Liver (tissue), 3 donors: ENCODE measurements at regions not wholly inside any gene's neighbourhood (a gene's known extent, or its start where the extent isn't known, plus 50 kb on each side); places are given as distances from the start of the nearest gene placed in this dataset.

ENCODE experiments used
- CTCF ChIP-seq: fragments of 150-350 bp; IDR thresholded peaks from 2 replicates; pipeline ENCODE4 v1.5.1; 2017; ENCODE audit warnings: improper control_type of control experiment, low read depth, low read length; ENCODE audit not compliant: missing input control
- EGR1 ChIP-seq, 2 donors: IDR thresholded peaks; 2 replicates each; pipeline ENCODE4 v1.6.1; 2016 to 2018; ENCODE audit warnings: antibody characterized with exemption in 2 of 2, low read depth in 2 of 2
- HNF4A ChIP-seq, 2 donors: conservative IDR thresholded peaks; 2 replicates each; pipeline ENCODE4 v1.6.1; 2016; ENCODE audit warnings: antibody characterized with exemption in 2 of 2, mild to moderate bottlenecking in 2 of 2
- JUND ChIP-seq, 2 donors: IDR thresholded peaks; 2 replicates each; pipeline ENCODE4 v1.6.1; 2016; ENCODE audit warnings: antibody characterized with exemption in 2 of 2
- RAD21 ChIP-seq, 2 donors: IDR thresholded peaks; 2 replicates each; pipeline ENCODE4 v1.6.1; 2016; ENCODE audit warnings: antibody characterized with exemption in 2 of 2, mild to moderate bottlenecking in 2 of 2
- REST ChIP-seq: IDR thresholded peaks from 2 replicates; pipeline ENCODE4 v1.6.1; 2016; ENCODE audit warnings: antibody characterized with exemption, mild to moderate bottlenecking
- ZBTB33 ChIP-seq: IDR thresholded peaks from 2 replicates; pipeline ENCODE4 v1.6.1; 2016; ENCODE audit warnings: antibody characterized with exemption
- donor health status: healthy.
- donor health status: healthy.

- TF ChIP-seq EGR1 (IDR thresholded peaks at IDR 0.05; ENCODE audit: low read depth in 2 of 2) = no peak
- no peak for TF ChIP-seq CTCF
- no peak for TF ChIP-seq RAD21 (IDR thresholded peaks at IDR 0.05)
- TF ChIP-seq HNF4A (conservative IDR thresholded peaks at IDR 0.05) = no peak
- TF ChIP-seq REST = no peak
- TF ChIP-seq JUND (IDR thresholded peaks at IDR 0.05) = no peak
- TF ChIP-seq ZBTB33 = no peak
These were observed 308.5 kb upstream of the AADAT start for GRCh38 chr4:170398218-170398617.
